Loucy (cell line): ENCODE measurements at regions not wholly inside any gene's neighbourhood (a gene's known extent, or its start where the extent isn't known, plus 50 kb on each side); places are given as distances from the start of the nearest gene placed in this dataset.
"Not testable (repeated sequence)": the region's sequence is repeated elsewhere in the genome, so short reads cannot be mapped to it uniquely, and the experiment has no call there.

Source experiments
- EZH2phosphoT487 ChIP-seq: fragments of 200-600 bp; IDR thresholded peaks from 2 replicates; pipeline ENCODE4 v1.6.1; 2018; ENCODE audit warnings: antibody characterized with exemption, mild to moderate bottlenecking, moderate library complexity, borderline replicate concordance
- TF ChIP-seq, protein P1 (sequence below): fragments of 200-600 bp; sonication (generic); conservative IDR thresholded peaks from 2 replicates; pipeline ENCODE4 v1.5.1; 2014; ENCODE audit warnings: mild to moderate bottlenecking, antibody characterized with exemption, low read length

DNA sequence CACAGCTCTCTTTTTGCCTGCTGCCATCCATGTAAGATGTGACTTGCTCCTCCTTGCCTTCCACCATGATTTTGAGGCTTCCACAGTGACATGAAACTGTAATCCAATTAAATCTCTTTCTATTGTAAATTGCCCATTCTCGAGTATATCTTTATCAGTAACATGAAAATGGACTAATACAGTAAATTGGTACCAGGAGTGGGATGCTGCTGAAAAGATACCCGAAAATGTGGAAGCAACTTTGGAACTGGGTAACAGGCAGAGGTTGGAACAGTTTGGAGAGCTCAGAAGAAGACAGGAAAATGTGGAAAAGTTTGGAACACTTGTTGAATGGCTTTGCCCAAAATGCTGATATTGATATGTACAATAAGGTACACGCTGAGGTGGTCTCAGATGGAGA, 1117.9 kb downstream of the PLA2G4A start:
- TF ChIP-seq, protein P1, sequence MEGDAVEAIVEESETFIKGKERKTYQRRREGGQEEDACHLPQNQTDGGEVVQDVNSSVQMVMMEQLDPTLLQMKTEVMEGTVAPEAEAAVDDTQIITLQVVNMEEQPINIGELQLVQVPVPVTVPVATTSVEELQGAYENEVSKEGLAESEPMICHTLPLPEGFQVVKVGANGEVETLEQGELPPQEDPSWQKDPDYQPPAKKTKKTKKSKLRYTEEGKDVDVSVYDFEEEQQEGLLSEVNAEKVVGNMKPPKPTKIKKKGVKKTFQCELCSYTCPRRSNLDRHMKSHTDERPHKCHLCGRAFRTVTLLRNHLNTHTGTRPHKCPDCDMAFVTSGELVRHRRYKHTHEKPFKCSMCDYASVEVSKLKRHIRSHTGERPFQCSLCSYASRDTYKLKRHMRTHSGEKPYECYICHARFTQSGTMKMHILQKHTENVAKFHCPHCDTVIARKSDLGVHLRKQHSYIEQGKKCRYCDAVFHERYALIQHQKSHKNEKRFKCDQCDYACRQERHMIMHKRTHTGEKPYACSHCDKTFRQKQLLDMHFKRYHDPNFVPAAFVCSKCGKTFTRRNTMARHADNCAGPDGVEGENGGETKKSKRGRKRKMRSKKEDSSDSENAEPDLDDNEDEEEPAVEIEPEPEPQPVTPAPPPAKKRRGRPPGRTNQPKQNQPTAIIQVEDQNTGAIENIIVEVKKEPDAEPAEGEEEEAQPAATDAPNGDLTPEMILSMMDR, result not testable (repeated sequence)
- not testable (repeated sequence) for TF ChIP-seq EZH2phosphoT487
